HG02678 (cell line): ENCODE measurements at regions not wholly inside any gene's neighbourhood (a gene's known extent, or its start where the extent isn't known, plus 50 kb on each side); places are given as distances from the start of the nearest gene placed in this dataset.
"Not testable (repeated sequence)": the region's sequence is repeated elsewhere in the genome, so short reads cannot be mapped to it uniquely, and the experiment has no call there.

Experiments
- ATAC-seq: cut with Tn5 transposase; IDR thresholded peaks from one replicate; pipeline ENCODE4 v1.9.1; 2021; ENCODE audit warnings: mild to moderate bottlenecking, moderate library complexity; ENCODE audit not compliant: unreplicated experiment

DNA sequence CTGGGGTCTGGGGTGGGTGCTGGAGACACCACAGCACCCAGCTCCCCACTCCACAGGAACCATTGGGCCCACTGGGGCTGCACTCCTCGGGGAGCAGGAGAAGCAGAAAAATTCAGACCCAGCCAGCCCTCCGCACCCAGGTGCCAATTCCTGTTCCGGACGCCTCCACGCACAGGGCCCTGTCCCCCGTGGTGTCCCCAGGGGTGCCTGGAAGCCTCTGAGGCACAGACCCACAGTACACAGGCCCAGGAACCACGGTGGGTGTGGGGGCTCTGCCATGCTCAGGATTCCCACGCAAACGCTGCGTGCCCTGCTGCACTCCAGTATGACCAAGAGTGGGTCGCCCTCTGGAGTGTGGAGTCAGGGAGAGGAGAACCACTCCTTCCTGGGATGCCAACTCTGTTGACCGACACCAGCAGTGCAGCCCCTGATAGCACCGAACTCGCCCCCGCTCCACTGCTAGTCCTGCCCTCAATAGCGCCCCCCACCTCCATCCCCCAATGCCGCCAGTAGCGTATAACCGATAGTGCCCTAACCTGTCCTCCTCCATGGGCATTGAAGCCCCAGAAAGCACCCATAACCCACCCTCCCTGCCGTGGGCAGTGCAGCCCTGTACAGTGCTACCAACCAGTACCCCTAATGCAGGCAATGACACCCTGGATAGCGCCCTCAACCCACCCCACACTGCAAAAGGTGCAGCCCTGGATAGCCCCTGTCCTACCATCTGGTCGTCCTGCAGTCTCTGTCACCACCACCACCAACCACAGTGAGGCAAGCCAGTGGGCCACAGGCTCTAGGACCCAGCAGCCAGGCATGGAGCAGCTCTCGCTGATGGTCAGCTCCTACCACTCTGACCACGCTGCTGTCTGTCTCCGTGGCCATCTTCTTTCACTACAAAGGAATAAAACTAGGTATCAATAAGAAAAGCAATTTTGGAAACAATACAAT lies 2877.2 kb downstream of the RPIA start:
- ATAC-seq = not testable (repeated sequence)

DNA sequence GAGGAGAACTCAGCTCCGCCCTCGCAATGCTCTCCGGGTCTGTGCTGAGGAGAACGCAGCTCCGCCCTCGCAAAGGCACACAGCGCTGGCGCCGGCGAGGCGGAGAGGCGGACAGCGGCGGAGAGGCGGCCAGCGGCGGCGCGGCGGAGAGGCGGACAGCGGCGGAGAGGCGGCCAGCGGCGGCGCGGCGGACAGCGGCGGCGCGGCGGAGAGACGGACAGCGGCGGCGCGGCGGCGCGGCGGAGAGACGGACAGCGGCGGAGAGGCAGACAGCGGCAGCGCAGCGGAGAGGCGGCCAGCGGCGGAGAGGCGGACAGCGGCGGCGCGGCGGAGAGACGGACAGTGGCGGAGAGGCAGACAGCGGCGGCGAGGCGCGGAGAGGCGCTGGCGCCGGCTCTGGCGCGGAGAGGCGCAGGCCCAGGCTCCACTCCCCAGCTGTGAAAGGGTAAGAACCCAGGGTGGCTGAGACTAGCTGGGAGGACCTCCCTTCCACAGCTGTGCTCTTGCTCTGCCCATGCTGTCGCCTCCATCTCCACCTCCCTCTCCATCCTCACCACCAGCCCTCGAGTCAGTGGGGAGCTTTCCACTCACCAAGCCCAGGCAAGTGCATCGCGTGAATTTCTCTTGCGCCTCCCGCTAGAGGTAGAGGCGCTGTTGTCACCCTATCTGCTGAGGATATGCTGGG lies 2879.9 kb downstream of the RPIA start:
- ATAC-seq = not testable (repeated sequence)

DNA sequence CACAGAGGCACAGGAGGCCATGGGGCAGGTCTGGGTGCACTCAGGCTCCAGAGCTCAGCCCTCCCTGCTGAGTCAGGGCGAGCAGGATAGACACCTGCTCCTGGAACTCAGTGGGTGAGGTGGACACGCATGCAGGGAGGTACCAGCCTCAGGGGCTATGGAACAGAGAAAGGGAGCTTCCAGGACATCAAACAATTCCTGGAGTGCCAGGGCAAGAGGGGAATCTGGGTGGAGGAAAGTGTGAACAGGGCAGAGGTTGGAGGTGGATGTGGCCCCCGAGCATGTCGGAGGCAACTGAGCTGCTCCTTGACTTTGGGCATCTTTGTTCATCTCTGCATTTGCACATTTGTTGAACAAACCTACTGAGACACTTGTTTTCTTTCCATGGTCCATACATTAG lies 2881.5 kb downstream of the RPIA start:
- ATAC-seq = not testable (repeated sequence)

DNA sequence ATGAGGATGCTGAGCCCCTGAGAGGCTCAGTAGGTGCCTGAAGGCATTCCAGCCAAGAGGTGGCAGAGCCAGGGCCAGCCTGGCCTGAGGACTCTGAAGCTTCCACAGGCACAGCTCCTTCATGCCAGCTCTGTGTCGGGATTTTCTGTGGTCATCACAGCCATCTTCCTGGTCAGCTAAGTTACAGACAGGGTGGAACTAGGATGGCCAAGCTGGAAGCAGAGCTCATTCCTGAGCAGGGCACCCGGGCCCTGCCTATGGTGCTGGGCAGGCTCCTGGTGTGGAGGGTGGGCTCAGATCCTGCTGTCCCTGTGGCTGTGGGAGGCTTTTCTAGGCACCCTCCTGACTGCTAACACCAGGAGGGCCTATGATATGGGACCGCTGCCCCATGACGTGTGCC lies 2882.3 kb downstream of the RPIA start:
- not testable (repeated sequence) for ATAC-seq

DNA sequence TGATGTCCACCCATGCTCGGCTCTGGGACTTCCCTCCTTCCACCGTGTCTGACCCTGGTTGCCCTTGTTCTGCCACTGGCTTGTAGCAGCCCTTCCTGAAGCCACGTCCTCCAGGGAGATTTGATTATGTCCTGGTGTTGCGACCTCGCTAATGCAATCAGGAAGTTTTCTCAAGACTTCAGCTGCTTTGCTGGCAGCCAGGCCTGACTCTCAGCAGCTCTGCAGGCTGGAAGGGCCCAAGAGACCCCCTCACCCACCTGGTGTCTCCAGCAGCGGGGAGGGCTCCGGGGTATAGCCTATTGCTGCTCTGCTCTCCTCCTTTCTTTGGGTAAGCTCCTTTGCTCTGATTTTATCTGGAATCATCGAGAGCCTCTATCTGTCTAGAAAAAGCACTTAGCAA lies 2882.8 kb downstream of the RPIA start:
- ATAC-seq = not testable (repeated sequence)

DNA sequence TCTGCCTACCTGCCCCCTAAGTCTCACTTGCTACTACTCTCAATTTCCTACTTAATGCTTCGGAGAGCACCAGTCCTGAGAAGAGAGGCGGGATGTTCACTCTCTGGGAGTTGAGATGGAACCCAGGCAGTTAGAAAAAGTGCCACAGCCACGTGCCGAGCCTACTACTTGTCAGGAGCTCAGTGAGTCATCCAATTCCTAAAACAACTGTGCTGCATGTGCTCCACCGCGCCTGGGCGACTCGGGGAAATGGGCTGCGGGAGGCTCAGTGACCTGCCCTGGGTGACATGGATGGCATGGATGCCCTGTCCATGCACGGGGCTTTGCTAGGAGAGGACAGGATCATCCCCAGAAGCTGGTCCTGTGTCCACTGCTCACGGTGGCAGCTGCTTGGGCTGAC lies 2884.2 kb downstream of the RPIA start:
- not testable (repeated sequence) for ATAC-seq

DNA sequence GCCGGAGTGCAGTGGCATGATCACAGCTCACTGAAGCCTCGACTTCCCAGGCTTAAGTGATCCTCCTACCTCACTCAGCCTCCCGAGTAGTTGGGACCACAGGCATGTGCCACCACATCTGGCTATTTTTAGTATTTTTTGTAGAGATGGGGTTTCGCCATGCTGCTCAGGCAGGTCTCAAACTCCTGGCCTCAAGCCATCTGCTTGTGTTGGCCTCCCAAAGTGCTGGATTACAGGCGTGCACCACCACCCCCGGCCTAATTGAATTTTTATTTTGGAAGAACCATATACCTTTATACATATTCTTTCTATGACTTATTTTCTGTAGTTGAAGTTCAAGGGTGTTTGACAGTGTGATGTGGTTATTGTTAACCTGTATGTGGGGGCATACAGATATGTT lies 2885.9 kb downstream of the RPIA start:
- ATAC-seq = not testable (repeated sequence)

DNA sequence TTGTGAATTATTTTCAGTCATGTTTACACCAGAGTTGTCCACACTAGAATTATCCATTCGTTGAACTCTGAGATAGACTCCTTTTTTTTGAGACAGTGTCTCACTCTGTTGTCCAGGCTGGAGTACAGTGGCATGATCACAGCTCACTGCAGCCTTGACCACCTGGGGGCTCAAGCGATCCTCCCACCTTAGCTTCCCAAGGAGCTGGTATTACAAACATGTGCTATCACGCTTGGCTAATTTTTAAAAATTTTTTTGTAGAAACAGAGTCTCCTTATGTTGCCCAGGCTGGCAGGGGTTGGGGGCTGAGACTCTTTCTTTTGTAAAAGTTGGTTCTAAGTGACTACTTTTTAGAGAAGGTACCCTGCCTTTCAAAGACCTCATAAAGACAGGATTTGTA lies 2887.2 kb downstream of the RPIA start:
- not testable (repeated sequence) for ATAC-seq

DNA sequence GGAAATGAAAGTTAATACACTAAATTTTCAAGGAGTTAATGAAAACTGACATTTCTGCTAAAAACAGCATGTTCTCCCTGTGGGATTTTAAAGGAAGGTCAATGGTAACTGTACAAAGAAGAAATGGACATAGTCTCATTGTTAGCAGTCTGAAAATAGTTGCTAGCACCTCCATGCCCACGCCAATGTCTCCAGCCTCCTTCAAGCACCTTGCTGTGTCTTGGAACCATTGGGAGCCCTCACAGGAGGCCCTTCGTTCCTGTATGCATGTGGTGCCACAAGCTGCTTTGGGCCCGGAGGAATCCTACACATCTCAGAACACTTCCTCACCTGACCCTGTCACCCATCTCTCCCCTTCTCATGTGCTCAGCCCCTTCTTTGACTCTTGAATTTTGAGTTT lies 2888.1 kb downstream of the RPIA start:
- not testable (repeated sequence) for ATAC-seq

DNA sequence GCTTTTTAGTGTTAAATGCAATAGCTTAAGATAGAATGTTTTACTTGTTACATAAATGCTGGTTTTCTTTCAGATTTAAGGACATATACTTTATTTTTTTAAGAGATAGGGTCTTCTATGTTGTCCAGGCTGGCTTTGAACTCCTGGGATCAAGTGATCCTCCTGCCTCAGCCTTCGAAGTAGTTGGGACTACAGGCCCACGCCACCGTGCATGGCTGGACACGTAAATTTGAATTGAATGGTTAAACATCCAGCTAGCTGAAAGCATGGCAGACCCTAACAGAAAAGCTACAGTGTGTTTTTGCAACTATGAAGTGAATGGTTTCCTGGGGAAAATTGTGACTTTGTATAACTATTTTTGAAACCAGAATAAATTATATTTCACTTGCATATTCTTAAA lies 2888.6 kb downstream of the RPIA start:
- ATAC-seq = not testable (repeated sequence)

DNA sequence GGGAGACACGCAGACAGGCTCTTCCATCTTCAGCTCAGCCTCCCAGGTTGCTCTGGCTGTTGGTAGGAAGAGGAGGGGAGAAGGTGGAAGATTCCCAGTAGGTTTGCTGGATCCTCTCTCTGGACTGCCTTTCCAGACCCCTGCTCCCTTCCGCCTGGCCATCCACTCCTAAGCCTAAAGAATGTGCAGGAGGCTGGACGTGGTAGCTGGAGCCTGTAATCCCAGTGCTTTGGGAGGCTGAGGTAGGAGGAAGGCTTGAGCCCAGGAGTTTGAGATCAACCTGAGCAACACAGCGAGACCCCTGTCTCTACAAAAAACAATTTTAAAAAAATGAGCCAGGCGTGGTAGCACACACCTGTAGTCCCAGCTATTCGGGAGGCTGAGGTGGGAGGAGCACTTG lies 2895.6 kb downstream of the RPIA start:
- not testable (repeated sequence) for ATAC-seq

DNA sequence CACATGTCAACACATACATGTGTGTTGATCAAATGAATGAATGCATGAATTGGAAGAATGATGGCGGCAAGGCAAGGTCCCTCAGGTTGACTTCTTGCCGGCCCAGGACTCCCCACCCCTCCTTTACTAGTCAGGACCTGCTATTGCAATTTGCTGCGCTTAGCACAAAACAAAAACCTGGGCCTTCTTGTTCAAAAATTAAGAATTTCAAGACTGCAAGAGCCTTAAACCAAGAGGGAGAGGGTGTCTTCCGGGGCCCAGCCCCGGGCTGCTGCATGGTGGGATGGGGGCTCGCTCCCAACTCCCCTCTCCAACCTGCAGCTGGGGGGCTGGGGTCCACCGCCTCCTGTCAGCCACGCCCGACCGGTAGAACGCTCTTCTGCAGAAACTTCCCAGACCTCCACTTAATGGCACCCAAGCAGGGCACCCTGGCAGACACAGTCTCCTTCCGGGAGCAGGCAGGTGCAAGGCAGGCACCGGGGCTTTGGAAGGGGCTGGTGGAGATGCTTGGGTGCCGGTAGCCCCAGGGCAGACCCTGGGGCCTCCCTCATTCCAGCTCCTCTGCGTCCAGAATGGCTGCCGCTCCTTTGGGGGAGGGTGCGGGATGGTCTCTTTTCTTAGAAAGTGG lies 2896.5 kb downstream of the RPIA start:
- not testable (repeated sequence) for ATAC-seq

DNA sequence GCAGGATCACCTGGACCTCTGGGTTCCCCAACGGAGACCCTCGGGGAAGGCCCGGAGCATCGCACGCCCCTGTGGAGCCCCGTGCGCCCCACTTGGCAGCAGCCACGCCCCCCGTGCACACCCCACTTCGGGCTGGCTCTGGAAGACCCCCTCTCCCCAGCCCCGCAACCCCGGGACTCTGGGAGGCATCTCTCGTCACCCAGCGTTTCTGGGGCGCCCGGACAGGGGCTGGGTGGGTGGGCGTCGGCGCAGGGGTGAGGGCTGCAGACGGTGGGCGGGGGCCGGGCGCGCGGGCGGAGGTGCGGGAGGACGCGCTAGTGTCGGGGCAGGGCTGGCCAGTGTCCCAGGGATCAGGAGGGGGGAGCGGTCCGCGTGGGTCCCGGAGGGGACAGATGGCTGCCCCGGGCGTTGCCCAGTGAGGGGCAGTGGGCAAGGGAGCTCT lies 2897.3 kb downstream of the RPIA start:
- not testable (repeated sequence) for ATAC-seq

DNA sequence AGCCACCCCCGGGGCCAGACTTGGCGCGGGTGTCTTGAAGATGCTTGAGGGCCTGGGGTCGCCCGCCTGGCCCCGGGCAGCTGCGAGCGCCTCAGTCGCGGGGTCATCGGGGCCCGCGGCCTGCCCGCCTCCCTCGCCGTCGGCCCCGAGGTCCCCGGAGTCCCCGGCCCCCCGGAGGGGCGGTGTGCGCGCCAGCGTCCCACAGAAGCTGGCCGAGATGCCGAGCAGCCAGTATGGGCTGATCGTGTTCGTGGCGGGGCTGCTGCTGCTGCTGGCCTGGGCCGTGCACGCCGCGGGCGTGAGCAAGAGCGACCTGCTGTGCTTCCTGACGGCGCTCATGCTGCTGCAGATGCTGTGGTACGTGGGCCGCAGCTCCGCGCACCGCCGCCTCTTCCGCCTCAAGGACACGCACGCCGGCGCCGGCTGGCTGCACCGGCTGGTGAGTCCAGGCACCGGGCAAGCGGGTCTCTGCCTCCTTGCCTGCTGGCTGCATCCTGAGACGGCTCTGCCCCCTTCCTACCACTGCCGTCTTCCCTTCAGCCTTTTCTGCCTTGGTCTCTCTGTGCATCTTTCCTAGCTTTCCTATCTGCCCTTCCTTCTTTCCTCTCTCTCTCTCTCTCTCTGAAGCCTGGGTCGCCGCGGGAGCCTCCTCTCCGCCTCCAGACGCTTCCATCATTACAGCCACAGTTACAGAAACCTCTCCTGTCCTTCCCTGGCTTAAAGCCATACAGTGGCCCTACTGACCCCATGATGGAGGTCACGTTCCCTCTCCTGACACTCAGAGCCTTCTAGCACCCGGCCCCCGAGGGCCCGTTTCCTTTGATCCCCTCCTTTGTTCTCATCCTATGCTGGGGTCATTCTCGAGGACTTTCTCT lies 2898.2 kb downstream of the RPIA start:
- not testable (repeated sequence) for ATAC-seq

DNA sequence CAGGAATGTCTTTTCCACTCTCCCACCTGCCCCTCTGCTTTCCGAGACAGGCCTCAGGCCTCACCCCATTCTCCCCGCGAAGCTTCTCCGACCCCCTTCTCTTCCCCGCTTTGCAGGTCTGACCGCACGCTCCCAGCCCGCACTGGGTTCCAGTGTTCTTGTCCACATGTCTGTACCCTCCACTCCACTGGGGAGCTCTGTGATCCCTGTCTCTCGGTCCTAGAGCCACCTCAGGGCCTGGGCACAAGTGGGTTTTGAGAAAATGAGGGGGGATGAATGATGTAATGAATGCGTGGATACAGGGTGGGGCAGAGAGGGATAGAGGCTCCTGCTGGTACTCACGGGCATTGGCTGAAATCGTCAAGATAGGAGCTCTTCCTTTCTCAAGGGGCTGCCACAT lies 2898.9 kb downstream of the RPIA start:
- ATAC-seq = not testable (repeated sequence)

DNA sequence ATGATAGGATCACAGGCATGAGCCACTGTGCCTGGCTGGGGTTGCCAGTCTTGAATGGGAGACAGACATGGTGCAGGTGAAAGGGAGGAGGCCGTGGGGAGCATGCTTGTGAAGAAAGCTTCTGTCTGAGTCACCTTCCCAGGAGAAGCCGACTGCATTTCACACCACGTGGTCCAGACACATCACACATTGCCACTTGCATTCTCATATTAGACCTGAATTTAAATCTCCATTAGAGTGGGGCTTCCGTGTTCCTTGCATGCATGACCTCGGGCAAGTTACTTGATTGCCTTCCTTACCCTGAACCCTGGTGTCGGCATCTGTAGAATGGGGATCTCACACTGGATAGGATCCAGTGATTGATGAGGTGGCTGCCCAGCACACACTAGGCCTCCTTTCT lies 2899.6 kb downstream of the RPIA start:
- not testable (repeated sequence) for ATAC-seq

DNA sequence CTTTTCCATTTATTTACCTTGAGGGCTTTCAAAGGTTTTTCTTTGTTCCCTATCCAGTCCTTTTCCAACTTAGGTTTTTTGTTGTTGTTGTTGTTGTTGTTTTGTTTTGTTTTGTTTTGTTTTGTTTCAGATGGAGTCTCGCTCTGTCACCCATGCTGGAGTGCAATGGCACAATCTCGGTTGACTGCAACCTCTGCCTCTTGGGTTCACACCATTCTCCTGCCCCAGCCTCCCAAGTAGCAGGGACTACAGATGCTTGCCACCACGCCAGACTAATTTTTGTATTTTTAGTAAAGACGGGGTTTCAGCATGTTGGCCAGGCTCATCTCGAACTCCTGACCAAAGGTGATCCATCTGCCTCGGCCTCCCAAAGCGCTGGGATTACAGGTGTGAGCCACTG lies 2906.0 kb downstream of the RPIA start:
- ATAC-seq = not testable (repeated sequence)

DNA sequence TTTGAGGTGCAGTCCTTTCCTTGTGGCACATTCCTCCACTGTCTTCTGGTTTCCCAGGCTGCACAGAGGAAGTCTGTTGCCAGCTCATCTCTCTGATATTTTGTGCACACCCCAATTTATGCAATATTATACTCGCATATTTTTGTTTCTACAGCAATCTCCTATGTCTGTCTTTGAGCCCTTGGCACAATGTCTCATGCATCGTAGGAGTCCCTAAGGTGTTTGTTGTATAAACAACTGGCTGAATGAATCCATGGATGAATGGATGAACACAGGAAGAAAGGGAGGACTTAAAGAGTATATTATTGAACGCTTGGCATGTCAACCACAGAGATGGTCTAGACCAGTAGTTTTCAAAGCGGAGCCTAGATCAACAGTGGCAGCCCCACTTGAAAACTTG lies 2907.0 kb downstream of the RPIA start:
- ATAC-seq = not testable (repeated sequence)

DNA sequence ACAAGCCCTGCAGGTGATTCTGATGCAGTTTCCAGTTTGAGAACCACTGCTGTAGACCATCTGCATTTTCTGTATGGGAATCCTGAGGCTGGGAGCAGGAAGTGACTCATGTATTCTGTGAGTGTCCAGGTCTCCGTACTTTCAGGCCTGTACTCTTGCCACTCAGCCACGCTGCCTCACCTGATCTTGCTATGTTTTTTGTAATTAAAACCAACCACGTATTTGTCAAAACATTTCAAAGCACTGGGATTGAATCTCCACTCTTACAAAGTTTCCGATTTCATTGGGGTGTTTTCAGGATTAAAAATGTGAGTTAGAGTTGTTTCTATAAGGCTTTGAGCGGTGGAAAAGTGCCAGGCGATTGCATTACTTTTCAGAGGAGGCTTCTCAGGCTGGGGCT lies 2907.5 kb downstream of the RPIA start:
- ATAC-seq = not testable (repeated sequence)

DNA sequence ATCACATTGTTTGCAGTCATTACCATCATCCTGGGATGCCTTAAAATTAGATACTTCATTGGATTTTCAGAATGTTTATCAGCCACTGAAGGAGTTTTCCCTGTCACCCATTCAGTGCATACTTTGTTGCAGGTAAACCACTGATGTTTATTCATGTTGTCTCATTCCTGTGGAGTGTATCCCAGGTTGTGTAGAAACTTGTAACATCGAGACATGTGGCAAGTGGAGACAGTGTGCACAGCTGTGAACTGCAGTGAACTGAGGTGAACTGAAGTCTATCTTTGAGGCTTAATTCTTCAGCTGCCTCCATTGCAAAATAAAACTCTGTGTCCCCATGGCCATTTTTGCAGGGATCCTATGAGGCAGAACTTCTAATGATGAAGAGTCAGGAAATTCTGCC lies 2911.4 kb downstream of the RPIA start:
- ATAC-seq = not testable (repeated sequence)
